GM12878 (cell line): ENCODE measurements at regions not wholly inside any gene's neighbourhood (a gene's known extent, or its start where the extent isn't known, plus 50 kb on each side); places are given as distances from the start of the nearest gene placed in this dataset.

Source experiments
- ATAC-seq: fragments of 200-7000 bp; cut with Tn5 transposase; 3 replicates; pipeline ENCODE4 v1.9.1; 2020; ENCODE audit warnings: mild to moderate bottlenecking, moderate library complexity
- BruUV-seq: library from RNA; stranded (reverse); fragments of 400-500 nt; replicated peaks from 2 replicates; lab custom pipeline; 2021; lab: Mats Ljungman, UMichigan
- CTCF ChIA-PET: fragments of 300-600 bp; sonication (Branson Sonifier 250); formaldehyde crosslinking; extraction: SDS; loops from one replicate; lab custom pipeline; 2021; ENCODE audit warnings: inconsistent platforms; lab: Yijun Ruan, JAX
- POLR2A ChIA-PET: fragments of 350-600 bp; formaldehyde crosslinking; extraction: SDS; loops from one replicate; lab custom pipeline; 2021; ENCODE audit warnings: inconsistent platforms; lab: Charles Lee
- RAD21 ChIA-PET: fragments of 300-600 bp; sonication (Branson Sonifier 250); formaldehyde crosslinking; loops from one replicate; lab custom pipeline; 2023; ENCODE audit warnings: antibody characterized with exemption; ENCODE audit not compliant: unreplicated experiment; lab: Charles Lee
- SMC1A ChIA-PET: fragments of 300-600 bp; sonication (Branson Sonifier 250); formaldehyde crosslinking; loops from one replicate; lab custom pipeline; 2023; ENCODE audit not compliant: unreplicated experiment, uncharacterized antibody; lab: Charles Lee
- DNase-seq: peaks from one replicate; pipeline ENCODE4 v3.0.0-alpha.2; 2011; ENCODE audit warnings: low read depth, low spot score
- FAIRE-seq: peaks from 3 replicates; lab custom pipeline; 2011; peaks lifted over from hg19 to GRCh38; lab: Jason Lieb, UNC
- H2AFZ ChIP-seq: 2 replicates; pipeline ENCODE4 v1.6.0; 2011; ENCODE audit warnings: low read depth, low read length, control low read depth; ENCODE audit not compliant: control insufficient read depth
- H3K27ac ChIP-seq: 2 replicates; pipeline ENCODE4 v1.5.1; 2011; ENCODE audit warnings: control low read depth; ENCODE audit not compliant: control insufficient read depth, insufficient read depth
- H3K27me3 ChIP-seq, 2 experiments: replicated peaks in 1 of 2; 2 replicates each; pipeline versions ENCODE4 v1.6.0 to v1.6.1; 2011; ENCODE audit warnings: low read length in 1 of 2; ENCODE audit not compliant: control insufficient read depth in 2 of 2, insufficient read depth in 2 of 2
- H3K36me3 ChIP-seq, 2 experiments: 2 replicates each; pipeline ENCODE4 v1.5.1; 2011; ENCODE audit warnings: low read length in 1 of 2; ENCODE audit not compliant: control insufficient read depth in 2 of 2, insufficient read depth in 2 of 2
- H3K4me1 ChIP-seq: 2 replicates; pipeline ENCODE4 v1.6.1; 2011; ENCODE audit warnings: mild to moderate bottlenecking, low read length, moderate library complexity, mixed read lengths; ENCODE audit not compliant: control insufficient read depth, insufficient read depth
- H3K4me2 ChIP-seq: 2 replicates; pipeline ENCODE4 v1.6.0; 2011; ENCODE audit warnings: control low read depth; ENCODE audit not compliant: control insufficient read depth, insufficient read depth
- H3K4me3 ChIP-seq: fragments of 200-600 bp; sonication (generic); 2 replicates; pipeline ENCODE4 v1.5.1; 2016
- H3K79me2 ChIP-seq: 2 replicates; pipeline ENCODE4 v1.6.0; 2011; ENCODE audit warnings: low read length; ENCODE audit not compliant: control insufficient read depth, insufficient read depth
- H3K9ac ChIP-seq: 2 replicates; pipeline ENCODE4 v1.8.0; 2011; ENCODE audit warnings: low read length, control low read depth, mixed read lengths; ENCODE audit not compliant: control insufficient read depth, insufficient read depth
- H3K9me3 ChIP-seq: replicated peaks from 3 replicates; pipeline ENCODE4 v1.5.1; 2011; ENCODE audit warnings: mild to moderate bottlenecking, low read length; ENCODE audit not compliant: control insufficient read depth, insufficient read depth
- H4K20me1 ChIP-seq: 2 replicates; pipeline ENCODE4 v1.6.0; 2011; ENCODE audit not compliant: control insufficient read depth, insufficient read depth
- BACH1 ChIP-seq: fragments of 450-650 bp; IDR thresholded peaks from 2 replicates; pipeline ENCODE4 v1.6.1; 2017; ENCODE audit warnings: mild to moderate bottlenecking, borderline replicate concordance
- BCL3 ChIP-seq: IDR thresholded peaks from 2 replicates; pipeline ENCODE4 v1.6.1; 2011; ENCODE audit warnings: borderline replicate concordance, low read depth, mild to moderate bottlenecking, moderate library complexity, low read length; ENCODE audit not compliant: insufficient read depth, poor library complexity, severe bottlenecking
- CBFB ChIP-seq: IDR thresholded peaks from 2 replicates; pipeline ENCODE4 v1.6.1; 2016; ENCODE audit warnings: antibody characterized with exemption, low read depth
- HCFC1 ChIP-seq: fragments of 150-350 bp; IDR thresholded peaks from 2 replicates; pipeline ENCODE4 v1.6.1; 2014; ENCODE audit warnings: low read length
- IKZF2 ChIP-seq, 2 experiments: fragments of 450-650 bp; IDR thresholded peaks; 2 replicates each; pipeline ENCODE4 v1.6.1; 2017; ENCODE audit warnings: mild to moderate bottlenecking in 2 of 2, moderate library complexity in 2 of 2
- JUNB ChIP-seq: IDR thresholded peaks from 2 replicates; pipeline ENCODE4 v1.6.1; 2016; ENCODE audit warnings: antibody characterized with exemption, mild to moderate bottlenecking
- MTA3 ChIP-seq: IDR thresholded peaks from 2 replicates; pipeline ENCODE4 v1.6.1; 2012; ENCODE audit warnings: low read length, inconsistent platforms, borderline replicate concordance
- NR2C1 ChIP-seq: fragments of 450-650 bp; IDR thresholded peaks from 2 replicates; pipeline ENCODE4 v1.6.1; 2017; ENCODE audit warnings: antibody characterized with exemption, mild to moderate bottlenecking, moderate library complexity
- PAX5 ChIP-seq: IDR thresholded peaks from 2 replicates; pipeline ENCODE4 v1.6.1; 2011; ENCODE audit warnings: low read depth, low read length, borderline replicate concordance
- SMAD5 ChIP-seq: IDR thresholded peaks from 2 replicates; pipeline ENCODE4 v1.6.1; 2016; ENCODE audit warnings: antibody characterized with exemption, low read depth
- SMARCA5 ChIP-seq: fragments of 450-650 bp; IDR thresholded peaks from 2 replicates; pipeline ENCODE4 v1.6.1; 2017; ENCODE audit warnings: mild to moderate bottlenecking
- SUPT20H ChIP-seq: IDR thresholded peaks from 2 replicates; pipeline ENCODE4 v1.6.1; 2011; ENCODE audit warnings: low read depth, mild to moderate bottlenecking, low read length, moderate library complexity, borderline replicate concordance; ENCODE audit not compliant: control insufficient read depth
- TCF7 ChIP-seq: IDR thresholded peaks from 2 replicates; pipeline ENCODE4 v1.6.1; 2014; ENCODE audit warnings: antibody characterized with exemption, borderline replicate concordance
- ZBED1 ChIP-seq: IDR thresholded peaks from 2 replicates; pipeline ENCODE4 v1.6.1; 2016; ENCODE audit warnings: borderline replicate concordance
- ZNF384 ChIP-seq: IDR thresholded peaks from 2 replicates; pipeline ENCODE4 v1.6.1; 2012; ENCODE audit warnings: low read depth, mild to moderate bottlenecking, low read length, improper control_type of control experiment, borderline replicate concordance
- ZSCAN29 ChIP-seq: fragments of 450-650 bp; IDR thresholded peaks from 2 replicates; pipeline ENCODE4 v1.6.1; 2017; ENCODE audit warnings: mild to moderate bottlenecking, moderate library complexity
- WGBS: methylation state at CpG from one replicate; pipeline ENCODE4 v1.1.6; 2016; ENCODE audit warnings: low lambda C conversion rate; ENCODE audit not compliant: insufficient replicate concordance, insufficient coverage; ENCODE audit errors: missing lambda C conversion rate; 5-methylcytosine and 5-hydroxymethylcytosine counted together
- in situ Hi-C: fragments of 300-500 bp; cut with MboI; formaldehyde crosslinking; loops from 9 replicates; pipeline ENCODE4 v1.14.3; 2018; ENCODE audit warnings: mixed read lengths
- intact Hi-C: fragments of 100-400 bp; cut with micrococcal nuclease; formaldehyde crosslinking; loops from one replicate; pipeline ENCODE4 v1.14.2; 2022; ENCODE audit not compliant: unreplicated experiment

- H3K9ac ChIP-seq: no peak overlapping the region
- DNase-seq (no peak), ATAC-seq (no peak), FAIRE-seq (no peak)
- ChIA-PET RAD21 (no interaction called here), POLR2A (no interaction called here), SMC1A (no interaction called here), CTCF (no interaction called here)
- no peak overlapping the region for H3K4me3 ChIP-seq
- 19% methylated on average over 2 of the region's 2 CpGs for WGBS
- no peak overlapping the region for H2AFZ ChIP-seq
- no peaks in the 10 kb centered on the region for H3K79me2 ChIP-seq
- no peak for TF ChIP-seq BACH1
- no peak for TF ChIP-seq ZNF384
- in situ Hi-C loops: no loop called here
- H3K27ac ChIP-seq: no peak overlapping the region
- H3K4me1 ChIP-seq: peaks cover 8% of the 10 kb centered on the region; the same call in 1 of the 2 replicates
- no peaks in the 10 kb centered on the region for H3K9me3 ChIP-seq
- H3K27me3 ChIP-seq: no peaks in the 10 kb centered on the region; a peak in 1 of 4 replicates
- no peaks in the 10 kb centered on the region for H3K36me3 ChIP-seq
- intact Hi-C loops: loop anchor here (5.0 kb wide), 1 partner anchor 114 kb away; no protein-coding TSS in a partner anchor
- no peak overlapping the region for H3K4me2 ChIP-seq
- no peaks in the 10 kb centered on the region for H4K20me1 ChIP-seq
- BruUV-seq: no TSS peak
Observed at GRCh38 chr1:81433676-81434075, 367.1 kb upstream of the ADGRL2 start.

GRCh38 chr1:81432654-81433109, 368.1 kb upstream of the ADGRL2 start:
- intact Hi-C loops (loop anchor here (5.0 kb wide), 1 partner anchor 115 kb away; no protein-coding TSS in a partner anchor), in situ Hi-C loops (no loop called here)
- no peak for DNase-seq
- ChIA-PET RAD21 (no interaction called here), SMC1A (interaction anchor here (0.6 kb wide), 1 partner anchor 27 kb away, joined by 3 read pairs; no protein-coding TSS in a partner anchor), POLR2A (no interaction called here), CTCF (no interaction called here)
- no peak overlapping the region for H3K27ac ChIP-seq
- no peak overlapping the region for H3K4me3 ChIP-seq
- 69% methylated on average over 8 of the region's 8 CpGs for WGBS
- no TSS peak for BruUV-seq
- no peaks in the 10 kb centered on the region for H4K20me1 ChIP-seq
- H3K9me3 ChIP-seq: no peaks in the 10 kb centered on the region
- no peaks in the 10 kb centered on the region; a peak in 1 of 4 replicates for H3K27me3 ChIP-seq
- no peak for FAIRE-seq
- no peak overlapping the region for H3K4me2 ChIP-seq
- no peaks in the 10 kb centered on the region for H3K79me2 ChIP-seq
- H2AFZ ChIP-seq: no peak overlapping the region
- no peaks in the 10 kb centered on the region for H3K36me3 ChIP-seq
- no peak overlapping the region for H3K9ac ChIP-seq
- peaks cover 5% of the 10 kb centered on the region; the same call in 1 of the 2 replicates for H3K4me1 ChIP-seq
- no peak for ATAC-seq
- TF ChIP-seq HCFC1: no peak
- no peak for TF ChIP-seq PAX5
- TF ChIP-seq SMAD5: no peak
- no peak for TF ChIP-seq SUPT20H
- no peak for TF ChIP-seq MTA3
- no peak for TF ChIP-seq JUNB
- no peak for TF ChIP-seq SMARCA5
- TF ChIP-seq CBFB: no peak
- no peak for TF ChIP-seq ZSCAN29
- TF ChIP-seq ZBED1: no peak
- no peak for TF ChIP-seq IKZF2 (IDR thresholded peaks at IDR 0.05)
- no peak for TF ChIP-seq NR2C1
- TF ChIP-seq TCF7: no peak
- TF ChIP-seq BCL3: no peak
